NCI-H524 (cell line): ENCODE measurements at regions not wholly inside any gene's neighbourhood (a gene's known extent, or its start where the extent isn't known, plus 50 kb on each side); places are given as distances from the start of the nearest gene placed in this dataset.

ENCODE experiments used
- DNase-seq, 2 experiments: peaks; one replicate each; lab custom pipeline; 2025; lab: John Stamatoyannopoulos, UW

- peak; percentile 27 to 52 for DNase-seq
Observed at GRCh38 chr15:94677202-94677790, 445.9 kb downstream of the MCTP2 start.

GRCh38 chr15:94682171-94682570, 450.8 kb downstream of the MCTP2 start:
- DNase-seq = no peak

- DNase-seq = no peak
Observed at GRCh38 chr15:94683902-94684301, 452.5 kb downstream of the MCTP2 start.

GRCh38 chr15:94691169-94691568, 459.8 kb downstream of the MCTP2 start:
- no peak for DNase-seq

- no peak for DNase-seq
Observed at GRCh38 chr15:94692710-94693109, 461.3 kb downstream of the MCTP2 start.

- DNase-seq = no peak
Observed at GRCh38 chr15:94700211-94700610, 468.9 kb downstream of the MCTP2 start.

- no peak for DNase-seq
Observed at GRCh38 chr15:94701281-94701985, 470.1 kb downstream of the MCTP2 start.

- no peak for DNase-seq
Observed at GRCh38 chr15:94703596-94703995, 472.2 kb downstream of the MCTP2 start.

GRCh38 chr15:94704421-94704820, 473.1 kb downstream of the MCTP2 start:
- no peak for DNase-seq

GRCh38 chr15:94704946-94705345, 473.6 kb downstream of the MCTP2 start:
- no peak for DNase-seq

- DNase-seq = no peak
Observed at GRCh38 chr15:94709319-94709718, 478.0 kb downstream of the MCTP2 start.

- DNase-seq = no peak
Observed at GRCh38 chr15:94722024-94722636, 490.8 kb downstream of the MCTP2 start.

- no peak for DNase-seq
Observed at GRCh38 chr15:94723801-94724200, 492.4 kb downstream of the MCTP2 start.

GRCh38 chr15:94731286-94731685, 499.9 kb downstream of the MCTP2 start:
- DNase-seq = no peak

- no peak for DNase-seq
Observed at GRCh38 chr15:94734460-94734859, 503.1 kb downstream of the MCTP2 start.

GRCh38 chr15:94736236-94736635, 504.9 kb downstream of the MCTP2 start:
- DNase-seq = no peak

- no peak for DNase-seq
Observed at GRCh38 chr15:94739639-94740038, 508.3 kb downstream of the MCTP2 start.

- no peak for DNase-seq
Observed at GRCh38 chr15:94740469-94740868, 509.1 kb downstream of the MCTP2 start.

GRCh38 chr15:94743668-94744067, 512.3 kb downstream of the MCTP2 start:
- no peak for DNase-seq

GRCh38 chr15:94744080-94744793, 512.9 kb downstream of the MCTP2 start:
- DNase-seq = no peak

GRCh38 chr15:94745371-94745770, 514.0 kb downstream of the MCTP2 start:
- no peak for DNase-seq

- DNase-seq = no peak
Observed at GRCh38 chr15:94747510-94747909, 516.1 kb downstream of the MCTP2 start.
